Skeletal muscle satellite cell (primary cell): ENCODE measurements at regions not wholly inside any gene's neighbourhood (a gene's known extent, or its start where the extent isn't known, plus 50 kb on each side); places are given as distances from the start of the nearest gene placed in this dataset.

Experiments used
- H3K27me3 ChIP-seq: 2 replicates; pipeline ENCODE4 v1.7.0; 2013; ENCODE audit warnings: low read length; ENCODE audit not compliant: control insufficient read depth, insufficient read depth
- H3K36me3 ChIP-seq: 2 replicates; pipeline ENCODE4 v1.7.0; 2013; ENCODE audit warnings: mild to moderate bottlenecking, control low read depth, low read length; ENCODE audit not compliant: insufficient read depth
- H3K4me1 ChIP-seq: 2 replicates; pipeline ENCODE4 v1.7.0; 2013; ENCODE audit warnings: low read length; ENCODE audit not compliant: control insufficient read depth, insufficient read depth
- H3K4me2 ChIP-seq: 2 replicates; pipeline ENCODE4 v1.7.0; 2013; ENCODE audit warnings: mild to moderate bottlenecking, low read length
- H3K4me3 ChIP-seq: 2 replicates; pipeline ENCODE4 v1.7.0; 2013; ENCODE audit warnings: low read length
- H3K9ac ChIP-seq: 2 replicates; pipeline ENCODE4 v1.7.0; 2013; ENCODE audit warnings: mild to moderate bottlenecking, low read depth, low read length, moderate library complexity
- H3K9me3 ChIP-seq: replicated peaks from 2 replicates; pipeline ENCODE4 v1.7.0; 2013; ENCODE audit warnings: mild to moderate bottlenecking, control low read depth, low read length

DNA sequence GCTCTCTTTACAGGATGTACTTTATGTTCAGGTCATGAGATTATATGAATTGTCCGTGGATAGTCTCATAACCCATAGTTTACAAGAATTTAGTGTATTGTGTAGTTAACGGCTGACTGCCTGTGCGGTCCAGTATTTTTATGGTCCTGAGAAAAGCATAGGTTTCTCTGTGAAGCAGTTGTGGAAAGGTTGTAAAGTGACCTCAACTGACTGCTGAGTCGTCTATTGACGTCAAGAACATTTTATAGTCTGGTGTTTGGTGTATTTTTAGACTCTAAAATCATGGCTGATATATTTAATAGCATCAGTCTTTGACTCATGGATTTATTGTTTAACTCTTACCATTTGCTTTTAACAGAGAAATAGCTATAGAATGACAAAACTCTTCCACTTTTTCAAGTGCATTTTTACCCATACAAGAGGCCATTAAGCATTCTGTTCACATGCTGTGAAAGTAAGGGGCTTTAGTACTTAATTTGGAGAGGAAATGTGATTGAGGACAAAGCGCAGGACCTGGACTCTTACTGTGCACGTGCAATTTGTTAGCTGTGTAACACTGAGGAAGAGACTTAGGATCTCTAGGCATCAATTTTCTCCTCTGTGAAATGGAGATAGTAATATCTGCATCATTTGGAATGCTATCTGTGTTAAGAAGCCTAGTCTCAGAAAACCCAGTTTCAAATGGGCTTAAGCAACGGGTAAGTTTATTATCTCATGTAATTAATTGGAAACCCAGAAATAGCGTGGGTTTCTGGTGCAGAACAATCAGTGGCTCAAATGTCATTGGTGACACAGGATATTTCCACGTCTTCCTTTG is 240.8 kb downstream of the NFKBIZ start:
- no peaks in the 10 kb centered on the region for H3K36me3 ChIP-seq
- peaks cover 43% of the 10 kb centered on the region for H3K4me1 ChIP-seq
- peak overlapping the region; percentile 2 for H3K4me3 ChIP-seq
- no peaks in the 10 kb centered on the region for H3K9me3 ChIP-seq
- H3K9ac ChIP-seq = peak overlapping the region; percentile 83
- H3K4me2 ChIP-seq = peak overlapping the region; percentile 58
- no peaks in the 10 kb centered on the region for H3K27me3 ChIP-seq

DNA sequence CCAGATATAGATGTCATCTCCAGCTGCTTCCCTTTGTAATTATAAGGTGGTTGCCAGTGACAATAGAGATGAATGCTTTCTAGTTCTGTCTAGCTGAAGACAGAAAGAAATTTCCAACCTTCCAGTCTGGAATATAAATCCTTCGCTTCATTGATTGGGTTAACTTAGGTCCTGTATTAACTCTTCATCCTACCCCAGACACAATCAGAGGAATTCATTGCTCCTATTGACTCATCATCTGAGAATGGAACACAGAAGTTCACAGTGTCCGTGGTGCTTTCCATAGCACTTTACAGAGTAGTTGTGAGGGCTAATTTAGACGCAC is 241.4 kb downstream of the NFKBIZ start:
- Histone ChIP-seq H3K9ac (peak overlapping the region; percentile 81), H3K9me3 (no peaks in the 10 kb centered on the region), H3K4me1 (peaks cover 43% of the 10 kb centered on the region), H3K36me3 (no peaks in the 10 kb centered on the region), H3K4me3 (peak overlapping the region; percentile 2), H3K27me3 (no peaks in the 10 kb centered on the region), H3K4me2 (peak overlapping the region; percentile 58)

DNA sequence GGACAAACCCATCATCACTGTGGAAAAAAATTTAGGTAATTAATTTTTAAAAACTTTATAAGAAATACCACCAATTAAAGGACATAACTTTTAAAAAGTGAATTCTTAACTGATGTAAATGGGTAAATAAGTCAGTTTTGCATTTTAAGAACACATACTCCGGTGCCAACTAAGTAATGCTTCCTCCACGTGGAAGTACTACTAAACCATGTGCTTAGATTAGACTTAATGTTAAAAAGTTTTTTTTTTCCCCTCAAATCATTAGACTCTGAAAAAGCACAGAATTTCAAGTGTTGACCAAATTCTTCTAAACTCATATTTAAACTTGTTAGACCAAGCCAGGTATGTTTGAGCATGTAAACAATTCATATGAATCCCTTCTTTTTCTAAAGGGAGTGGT is 242.0 kb downstream of the NFKBIZ start:
- H3K27me3 ChIP-seq = no peaks in the 10 kb centered on the region
- no peaks in the 10 kb centered on the region for H3K36me3 ChIP-seq
- peaks cover 43% of the 10 kb centered on the region for H3K4me1 ChIP-seq
- H3K9me3 ChIP-seq = no peaks in the 10 kb centered on the region
- peak overlapping the region; percentile 81 for H3K9ac ChIP-seq
- H3K4me3 ChIP-seq = no peak overlapping the region
- no peak overlapping the region for H3K4me2 ChIP-seq

GRCh38 chr3:102092617-102093466 is 243.5 kb downstream of the NFKBIZ start:
- Histone ChIP-seq H3K9me3 (no peaks in the 10 kb centered on the region), H3K4me1 (peaks cover 43% of the 10 kb centered on the region)

DNA sequence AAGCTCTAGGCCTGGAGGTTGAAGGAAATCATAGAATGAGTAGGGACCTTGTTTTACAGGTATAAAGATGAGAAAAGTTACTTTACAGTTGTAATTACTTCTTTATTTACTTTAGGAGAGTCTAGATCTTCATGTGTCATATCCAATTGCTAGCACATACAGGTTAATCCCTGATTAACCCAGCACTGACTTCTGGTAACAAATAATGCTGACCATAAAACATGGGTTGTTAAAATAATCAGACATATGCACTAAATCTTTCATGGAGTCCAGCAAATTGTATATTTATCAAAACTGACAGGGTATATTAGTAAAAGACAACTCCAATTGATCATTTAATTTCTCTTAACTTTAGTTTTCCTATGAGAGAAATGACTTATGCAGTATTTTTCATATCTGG is 245.2 kb downstream of the NFKBIZ start:
- Histone ChIP-seq H3K4me2 (no peak overlapping the region), H3K4me3 (no peak overlapping the region), H3K36me3 (no peaks in the 10 kb centered on the region), H3K4me1 (peaks cover 36% of the 10 kb centered on the region), H3K27me3 (no peaks in the 10 kb centered on the region), H3K9ac (no peak overlapping the region), H3K9me3 (no peaks in the 10 kb centered on the region)

More at GRCh38 chr3:102092617-102093466, 243.5 kb downstream of the NFKBIZ start:
- Histone ChIP-seq H3K27me3 (no peaks in the 10 kb centered on the region), H3K4me3 (no peak overlapping the region), H3K36me3 (no peaks in the 10 kb centered on the region), H3K9ac (no peak overlapping the region), H3K4me2 (no peak overlapping the region)

DNA sequence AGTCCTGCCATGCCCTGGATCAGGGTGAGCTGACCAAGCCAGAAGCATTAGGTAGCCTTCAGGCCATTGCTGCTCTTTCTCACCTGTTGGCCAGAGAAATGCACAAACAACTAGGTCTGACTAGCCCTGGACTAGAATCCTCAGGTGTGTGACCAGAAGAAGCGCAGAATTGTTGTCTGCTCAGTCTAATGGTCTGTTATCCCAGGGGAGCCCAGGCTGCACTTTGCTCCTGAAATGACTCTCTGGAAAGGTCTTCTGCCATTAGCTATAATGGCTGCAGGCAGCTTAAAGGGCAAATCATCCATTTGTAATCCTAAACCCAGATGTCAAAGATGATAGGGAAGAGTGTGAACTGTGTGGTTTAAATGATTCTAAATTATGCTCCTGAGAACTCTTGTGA is 246.1 kb downstream of the NFKBIZ start:
- no peaks in the 10 kb centered on the region for H3K27me3 ChIP-seq
- H3K9ac ChIP-seq = no peak overlapping the region
- no peaks in the 10 kb centered on the region for H3K9me3 ChIP-seq
- no peak overlapping the region for H3K4me3 ChIP-seq
- no peak overlapping the region for H3K4me2 ChIP-seq
- no peaks in the 10 kb centered on the region for H3K36me3 ChIP-seq
- peaks cover 30% of the 10 kb centered on the region for H3K4me1 ChIP-seq

GRCh38 chr3:102096066-102096465 is 246.8 kb downstream of the NFKBIZ start:
- no peak overlapping the region for H3K9ac ChIP-seq
- H3K4me3 ChIP-seq = no peak overlapping the region
- no peaks in the 10 kb centered on the region for H3K9me3 ChIP-seq
- no peaks in the 10 kb centered on the region for H3K36me3 ChIP-seq
- H3K27me3 ChIP-seq = no peaks in the 10 kb centered on the region
- no peak overlapping the region for H3K4me2 ChIP-seq
- peaks cover 23% of the 10 kb centered on the region for H3K4me1 ChIP-seq

DNA sequence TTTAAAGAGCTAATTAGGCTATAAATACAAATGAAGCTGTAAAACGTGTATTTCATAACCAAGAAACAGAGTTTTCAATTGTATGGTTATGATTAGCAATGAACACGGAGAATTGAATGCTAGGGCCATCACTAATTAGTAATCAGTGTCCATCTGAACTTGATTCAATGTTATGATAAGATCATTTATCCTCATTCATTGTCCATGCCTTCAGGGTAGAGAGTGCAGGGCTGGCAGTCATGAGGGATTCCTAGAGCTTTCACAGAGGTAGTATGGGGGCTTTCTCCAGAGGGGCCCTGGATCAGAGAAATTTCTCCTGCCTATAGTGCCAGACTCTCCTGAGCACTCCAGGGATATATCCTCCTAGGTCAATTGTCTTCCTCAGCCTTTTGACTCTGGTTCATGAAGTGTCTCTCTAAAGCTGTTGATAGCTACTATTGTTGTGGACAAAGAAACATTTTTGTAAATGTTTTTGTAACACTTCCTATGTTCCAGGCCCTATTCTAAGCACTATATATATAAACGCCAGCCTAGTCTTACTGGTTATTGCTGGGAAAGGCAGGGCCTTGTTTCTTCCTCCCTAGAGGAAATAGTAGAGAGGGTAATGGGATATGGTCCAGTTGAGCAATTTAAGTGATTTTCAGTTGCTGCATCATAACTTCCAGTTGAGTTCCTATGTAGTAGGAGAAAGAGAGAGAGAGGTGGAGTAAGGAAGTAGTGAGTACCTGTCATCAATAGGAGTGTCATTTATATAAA is 249.0 kb downstream of the NFKBIZ start:
- Histone ChIP-seq H3K4me3 (no peak overlapping the region), H3K4me2 (no peak overlapping the region), H3K4me1 (peaks cover 2% of the 10 kb centered on the region), H3K9ac (no peak overlapping the region), H3K9me3 (no peaks in the 10 kb centered on the region), H3K27me3 (no peaks in the 10 kb centered on the region), H3K36me3 (no peaks in the 10 kb centered on the region)

GRCh38 chr3:102099913-102100312 is 250.6 kb downstream of the NFKBIZ start:
- Histone ChIP-seq H3K4me2 (no peak overlapping the region), H3K4me3 (no peak overlapping the region), H3K36me3 (no peaks in the 10 kb centered on the region), H3K4me1 (no peaks in the 10 kb centered on the region), H3K9ac (no peak overlapping the region), H3K27me3 (no peaks in the 10 kb centered on the region), H3K9me3 (no peaks in the 10 kb centered on the region)

GRCh38 chr3:102102394-102102793 is 253.1 kb downstream of the NFKBIZ start:
- no peak overlapping the region for H3K4me3 ChIP-seq
- H3K27me3 ChIP-seq = no peaks in the 10 kb centered on the region
- no peaks in the 10 kb centered on the region for H3K36me3 ChIP-seq
- no peaks in the 10 kb centered on the region for H3K9me3 ChIP-seq
- no peak overlapping the region for H3K4me2 ChIP-seq
- H3K4me1 ChIP-seq = peaks cover 8% of the 10 kb centered on the region
- no peak overlapping the region for H3K9ac ChIP-seq

DNA sequence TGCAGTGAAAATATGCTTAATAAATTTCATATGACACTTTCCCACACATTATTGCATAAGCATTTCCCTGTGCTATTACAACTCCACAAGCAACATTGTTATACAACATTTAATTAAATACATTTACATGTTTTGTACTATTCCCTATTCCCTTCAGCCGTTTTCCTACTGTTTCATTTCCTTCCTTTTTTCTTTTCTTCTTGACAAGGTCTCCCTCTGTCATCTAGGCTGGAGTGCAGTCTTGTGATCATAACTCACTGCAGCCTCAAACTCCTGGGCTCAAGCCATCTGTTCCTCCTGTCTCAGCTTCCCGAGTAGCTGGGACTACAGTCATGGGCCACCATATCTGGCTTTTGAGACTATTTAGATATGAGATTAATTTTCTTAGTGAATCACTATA is 254.7 kb downstream of the NFKBIZ start:
- Histone ChIP-seq H3K36me3 (no peaks in the 10 kb centered on the region), H3K4me2 (no peak overlapping the region), H3K9ac (no peak overlapping the region), H3K4me3 (no peak overlapping the region), H3K9me3 (no peaks in the 10 kb centered on the region), H3K27me3 (no peaks in the 10 kb centered on the region), H3K4me1 (peaks cover 8% of the 10 kb centered on the region)
